IMR-90 (cell line): ENCODE measurements at regions not wholly inside any gene's neighbourhood (a gene's known extent, or its start where the extent isn't known, plus 50 kb on each side); places are given as distances from the start of the nearest gene placed in this dataset.

Source experiments
- ATAC-seq: fragments of 200-7000 bp; cut with Tn5 transposase; 2 replicates; pipeline ENCODE4 v1.9.1; 2020; ENCODE audit warnings: low read depth, mild to moderate bottlenecking, moderate library complexity
- BruUV-seq: library from RNA; stranded (reverse); fragments of 400-500 nt; replicated peaks from 2 replicates; lab custom pipeline; 2021; lab: Mats Ljungman, UMichigan
- CTCF ChIA-PET: fragments of 300-600 bp; formaldehyde crosslinking; extraction: SDS; loops from one replicate; lab custom pipeline; 2021; ENCODE audit warnings: antibody characterized with exemption; lab: Yijun Ruan, JAX
- POLR2A ChIA-PET: fragments of 300-600 bp; sonication (Branson Sonifier 250); formaldehyde crosslinking; loops from one replicate; lab custom pipeline; 2022; ENCODE audit warnings: antibody characterized with exemption; ENCODE audit not compliant: unreplicated experiment; lab: Charles Lee
- DNase-seq: peaks from one replicate; pipeline ENCODE4 v3.0.0; 2013
- H2AFZ ChIP-seq: replicated peaks from 2 replicates; pipeline ENCODE3; 2013; ENCODE audit warnings: low read length, mild to moderate bottlenecking; ENCODE audit not compliant: poor library complexity
- H2AK5ac ChIP-seq: 2 replicates; pipeline ENCODE4 v1.6.1; 2013; ENCODE audit warnings: low read depth, low read length, inconsistent platforms
- H2AK9ac ChIP-seq: replicated peaks from 2 replicates; pipeline ENCODE3; 2013; ENCODE audit warnings: mild to moderate bottlenecking, low read depth, low read length, moderate library complexity; ENCODE audit not compliant: poor library complexity
- H2BK120ac ChIP-seq: 2 replicates; pipeline ENCODE4 v1.6.1; 2013; ENCODE audit warnings: low read depth, low read length, inconsistent platforms
- H2BK15ac ChIP-seq: 3 replicates; pipeline ENCODE4 v1.6.1; 2013; ENCODE audit warnings: low read depth, low read length, inconsistent platforms
- H2BK20ac ChIP-seq: 2 replicates; pipeline ENCODE4 v1.6.1; 2013; ENCODE audit warnings: low read depth, mild to moderate bottlenecking, inconsistent platforms, low read length, moderate library complexity
- H2BK5ac ChIP-seq: 2 replicates; pipeline ENCODE4 v1.6.1; 2013; ENCODE audit warnings: mild to moderate bottlenecking, low read depth, low read length, inconsistent platforms; ENCODE audit not compliant: poor library complexity, severe bottlenecking
- H3K14ac ChIP-seq: replicated peaks from 2 replicates; pipeline ENCODE4 v1.6.1; 2013; ENCODE audit warnings: low read depth, low read length, inconsistent platforms
- H3K18ac ChIP-seq: 2 replicates; pipeline ENCODE4 v1.6.1; 2013; ENCODE audit warnings: low read depth, low read length, control low read depth
- H3K23ac ChIP-seq: 2 replicates; pipeline ENCODE4 v1.6.1; 2013; ENCODE audit warnings: low read depth, low read length, inconsistent platforms
- H3K27ac ChIP-seq: 2 replicates; pipeline ENCODE4 v1.5.1; 2013; ENCODE audit warnings: mild to moderate bottlenecking, control low read depth, low read length; ENCODE audit not compliant: insufficient read depth
- H3K27me3 ChIP-seq: 2 replicates; pipeline ENCODE4 v1.6.1; 2013; ENCODE audit warnings: low read length; ENCODE audit not compliant: control insufficient read depth, insufficient read depth
- H3K36me3 ChIP-seq: 2 replicates; pipeline ENCODE4 v1.6.1; 2013; ENCODE audit warnings: low read length, mixed read lengths; ENCODE audit not compliant: control insufficient read depth, insufficient read depth
- H3K4ac ChIP-seq: 2 replicates; pipeline ENCODE4 v1.6.1; 2013; ENCODE audit warnings: low read depth, low read length, inconsistent platforms
- H3K4me1 ChIP-seq: 2 replicates; pipeline ENCODE4 v1.6.1; 2013; ENCODE audit warnings: low read length, mixed read lengths; ENCODE audit not compliant: control insufficient read depth, insufficient read depth
- H3K4me2 ChIP-seq: 2 replicates; pipeline ENCODE4 v1.6.1; 2013; ENCODE audit warnings: low read depth, mild to moderate bottlenecking, control low read depth, low read length, moderate library complexity
- H3K4me3 ChIP-seq: 2 replicates; pipeline ENCODE4 v1.5.1; 2013; ENCODE audit warnings: low read depth, mild to moderate bottlenecking, control low read depth, low read length, moderate library complexity; ENCODE audit not compliant: insufficient read depth
- H3K56ac ChIP-seq: 2 replicates; pipeline ENCODE4 v1.6.1; 2013; ENCODE audit warnings: low read length, inconsistent platforms; ENCODE audit not compliant: insufficient read depth; ENCODE audit errors: extremely low read depth
- H3K79me1 ChIP-seq, 2 experiments: 2 replicates each; pipeline ENCODE4 v1.6.1; 2013; ENCODE audit warnings: low read length in 2 of 2, inconsistent platforms in 1 of 2, low read depth in 1 of 2
- H3K9ac ChIP-seq: 2 replicates; pipeline ENCODE4 v1.6.1; 2013; ENCODE audit warnings: low read depth, low read length, control low read depth
- H3K9me1 ChIP-seq: 2 replicates; pipeline ENCODE4 v1.6.1; 2013; ENCODE audit warnings: low read length, inconsistent platforms; ENCODE audit not compliant: insufficient read depth
- H3K9me3 ChIP-seq: 2 replicates; pipeline ENCODE4 v1.6.1; 2013; ENCODE audit warnings: low read length; ENCODE audit not compliant: control insufficient read depth, insufficient read depth
- H4K20me1 ChIP-seq: 2 replicates; pipeline ENCODE4 v1.6.1; 2013; ENCODE audit warnings: low read length, inconsistent platforms; ENCODE audit not compliant: insufficient read depth
- H4K5ac ChIP-seq: 2 replicates; pipeline ENCODE4 v1.6.1; 2013; ENCODE audit warnings: mild to moderate bottlenecking, low read depth, low read length, control low read depth
- H4K8ac ChIP-seq, 2 experiments: 2 replicates each; pipeline ENCODE4 v1.6.1; 2013; ENCODE audit warnings: low read depth in 2 of 2, low read length in 2 of 2, control low read depth in 1 of 2, inconsistent platforms in 1 of 2
- H4K91ac ChIP-seq: 2 replicates; pipeline ENCODE4 v1.6.1; 2013; ENCODE audit warnings: low read depth, low read length, inconsistent platforms; ENCODE audit not compliant: insufficient read depth
- BHLHE40 ChIP-seq: fragments of 150-350 bp; IDR thresholded peaks from 2 replicates; pipeline ENCODE4 v1.6.1; 2016; ENCODE audit warnings: mild to moderate bottlenecking, low read depth, low read length
- CEBPB ChIP-seq: IDR thresholded peaks from 2 replicates; pipeline ENCODE4 v1.6.1; 2012; ENCODE audit warnings: low read depth, low read length, improper control_type of control experiment
- CHD1 ChIP-seq: IDR thresholded peaks from 2 replicates; pipeline ENCODE4 v1.6.1; 2012; ENCODE audit warnings: low read depth, low read length, improper control_type of control experiment
- ELK1 ChIP-seq: fragments of 150-350 bp; IDR thresholded peaks from 2 replicates; pipeline ENCODE4 v1.6.1; 2016; ENCODE audit warnings: low read depth, mild to moderate bottlenecking, low read length, moderate library complexity, borderline replicate concordance
- FOS ChIP-seq: fragments of 150-350 bp; IDR thresholded peaks from 2 replicates; pipeline ENCODE4 v1.6.1; 2016; ENCODE audit warnings: low read depth, low read length
- MAFK ChIP-seq: IDR thresholded peaks from 2 replicates; pipeline ENCODE4 v1.6.1; 2012; ENCODE audit warnings: low read depth, low read length, improper control_type of control experiment
- MAZ ChIP-seq: IDR thresholded peaks from 2 replicates; pipeline ENCODE4 v1.6.1; 2012; ENCODE audit warnings: low read depth, mild to moderate bottlenecking, low read length, improper control_type of control experiment, moderate library complexity, borderline replicate concordance
- MXI1 ChIP-seq: IDR thresholded peaks from 2 replicates; pipeline ENCODE4 v1.6.1; 2012; ENCODE audit warnings: low read depth, mild to moderate bottlenecking, low read length, moderate library complexity, borderline replicate concordance
- NFE2L2 ChIP-seq: fragments of 150-350 bp; IDR thresholded peaks from 2 replicates; pipeline ENCODE4 v1.6.1; 2016; ENCODE audit warnings: low read depth, mild to moderate bottlenecking, low read length
- POLR2A ChIP-seq: IDR thresholded peaks from 2 replicates; pipeline ENCODE4 v1.6.1; 2012; ENCODE audit warnings: mild to moderate bottlenecking, low read depth, low read length
- RCOR1 ChIP-seq: IDR thresholded peaks from 2 replicates; pipeline ENCODE4 v1.6.1; 2012; ENCODE audit warnings: mild to moderate bottlenecking, low read length, improper control_type of control experiment; ENCODE audit not compliant: insufficient replicate concordance
- RFX5 ChIP-seq: IDR thresholded peaks from 2 replicates; pipeline ENCODE4 v1.8.0; 2012; ENCODE audit warnings: low read depth, mild to moderate bottlenecking, low read length, moderate library complexity
- SMC3 ChIP-seq: fragments of 150-350 bp; IDR thresholded peaks from 2 replicates; pipeline ENCODE4 v1.6.1; 2016; ENCODE audit warnings: low read depth, mild to moderate bottlenecking, antibody characterized with exemption, low read length, moderate library complexity
- WGBS, 2 experiments: methylation state at CpG; one replicate each; pipeline versions ENCODE4 v1.1.5 to v1.1.7; 2013; ENCODE audit warnings: missing lambda C conversion rate in 2 of 2; ENCODE audit not compliant: insufficient read length in 1 of 2; ENCODE audit errors: extremely low coverage in 2 of 2; 5-methylcytosine and 5-hydroxymethylcytosine counted together
- dilution Hi-C: fragments of 300-500 bp; cut with HindIII; formaldehyde crosslinking; loops from one replicate; pipeline ENCODE4 v1.14.3; 2018; ENCODE audit warnings: low sequenced_read_pairs; ENCODE audit not compliant: unreplicated experiment
- in situ Hi-C: fragments of 300-500 bp; cut with MboI; formaldehyde crosslinking; loops from 3 replicates; pipeline ENCODE4 v1.14.3; 2019; ENCODE audit warnings: low sequenced_read_pairs, inconsistent platforms, mixed read lengths
- intact Hi-C: fragments of 100-400 bp; cut with micrococcal nuclease; formaldehyde crosslinking; loops from 2 replicates; pipeline ENCODE4 v1.10.0; 2022
- TF ChIP-seq, protein P1 (sequence below): conservative IDR thresholded peaks from 2 replicates; pipeline ENCODE4 v1.5.1; 2012; ENCODE audit warnings: mild to moderate bottlenecking, low read depth, low read length, improper control_type of control experiment
- TF ChIP-seq, protein P2 (sequence below): fragments of 150-350 bp; IDR thresholded peaks from 2 replicates; pipeline ENCODE4 v1.6.1; 2017; ENCODE audit warnings: mild to moderate bottlenecking, antibody characterized with exemption, low read length, low read depth

- H3K9ac ChIP-seq, result no peak overlapping the region
- no peak overlapping the region for H3K27ac ChIP-seq
- DNase-seq (no peak), ATAC-seq (no peak)
- H2AK9ac ChIP-seq, result no peak overlapping the region
- ChIA-PET POLR2A (no interaction called here), CTCF (no interaction called here)
- H3K4me3 ChIP-seq, result no peak overlapping the region
- no peak overlapping the region for H2BK20ac ChIP-seq
- in situ Hi-C loops, result no loop called here
- H2AK5ac ChIP-seq, result no peak overlapping the region
- H3K9me3 ChIP-seq, result no peaks in the 10 kb centered on the region
- H3K4me2 ChIP-seq, result no peak overlapping the region
- intact Hi-C loops, result no loop called here
- H2AFZ ChIP-seq, result no peak overlapping the region
- H4K91ac ChIP-seq, result no peak overlapping the region
- H3K14ac ChIP-seq, result no peak overlapping the region
- no peak overlapping the region for H3K56ac ChIP-seq
- H3K4ac ChIP-seq, result no peak overlapping the region
- no peaks in the 10 kb centered on the region for H3K79me1 ChIP-seq
- dilution Hi-C loops, result no loop called here
- TF ChIP-seq POLR2A, result no peak
- TF ChIP-seq, protein P1, sequence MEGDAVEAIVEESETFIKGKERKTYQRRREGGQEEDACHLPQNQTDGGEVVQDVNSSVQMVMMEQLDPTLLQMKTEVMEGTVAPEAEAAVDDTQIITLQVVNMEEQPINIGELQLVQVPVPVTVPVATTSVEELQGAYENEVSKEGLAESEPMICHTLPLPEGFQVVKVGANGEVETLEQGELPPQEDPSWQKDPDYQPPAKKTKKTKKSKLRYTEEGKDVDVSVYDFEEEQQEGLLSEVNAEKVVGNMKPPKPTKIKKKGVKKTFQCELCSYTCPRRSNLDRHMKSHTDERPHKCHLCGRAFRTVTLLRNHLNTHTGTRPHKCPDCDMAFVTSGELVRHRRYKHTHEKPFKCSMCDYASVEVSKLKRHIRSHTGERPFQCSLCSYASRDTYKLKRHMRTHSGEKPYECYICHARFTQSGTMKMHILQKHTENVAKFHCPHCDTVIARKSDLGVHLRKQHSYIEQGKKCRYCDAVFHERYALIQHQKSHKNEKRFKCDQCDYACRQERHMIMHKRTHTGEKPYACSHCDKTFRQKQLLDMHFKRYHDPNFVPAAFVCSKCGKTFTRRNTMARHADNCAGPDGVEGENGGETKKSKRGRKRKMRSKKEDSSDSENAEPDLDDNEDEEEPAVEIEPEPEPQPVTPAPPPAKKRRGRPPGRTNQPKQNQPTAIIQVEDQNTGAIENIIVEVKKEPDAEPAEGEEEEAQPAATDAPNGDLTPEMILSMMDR, result no peak
- no peak for TF ChIP-seq RFX5
- TF ChIP-seq MAFK, result no peak
- no peak for TF ChIP-seq BHLHE40
- TF ChIP-seq CHD1, result no peak
- no peak for TF ChIP-seq ELK1
- no peak for TF ChIP-seq RCOR1
- no peak for TF ChIP-seq MXI1
- no peak for TF ChIP-seq NFE2L2
- no peak for TF ChIP-seq FOS
- no peak for TF ChIP-seq MAZ
- TF ChIP-seq, protein P2, sequence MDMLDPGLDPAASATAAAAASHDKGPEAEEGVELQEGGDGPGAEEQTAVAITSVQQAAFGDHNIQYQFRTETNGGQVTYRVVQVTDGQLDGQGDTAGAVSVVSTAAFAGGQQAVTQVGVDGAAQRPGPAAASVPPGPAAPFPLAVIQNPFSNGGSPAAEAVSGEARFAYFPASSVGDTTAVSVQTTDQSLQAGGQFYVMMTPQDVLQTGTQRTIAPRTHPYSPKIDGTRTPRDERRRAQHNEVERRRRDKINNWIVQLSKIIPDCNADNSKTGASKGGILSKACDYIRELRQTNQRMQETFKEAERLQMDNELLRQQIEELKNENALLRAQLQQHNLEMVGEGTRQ, result no peak
- no peak for TF ChIP-seq CEBPB
- TF ChIP-seq SMC3, result no peak
- no peak overlapping the region for H2BK15ac ChIP-seq
- no peak overlapping the region for H4K8ac ChIP-seq
- WGBS, 2 experiments, result no CpG with 5 or more reads among the region's 3 CpGs
- BruUV-seq, result no TSS peak
- no peaks in the 10 kb centered on the region for H3K27me3 ChIP-seq
- no peak overlapping the region for H3K18ac ChIP-seq
- no peak overlapping the region for H2BK120ac ChIP-seq
- no peak overlapping the region for H2BK5ac ChIP-seq
- no peaks in the 10 kb centered on the region for H3K9me1 ChIP-seq
- H3K23ac ChIP-seq, result no peak overlapping the region
- H3K36me3 ChIP-seq, result no peaks in the 10 kb centered on the region
- no peaks in the 10 kb centered on the region for H3K4me1 ChIP-seq
- no peaks in the 10 kb centered on the region for H4K20me1 ChIP-seq
- H4K5ac ChIP-seq, result no peak overlapping the region
These were observed 687.2 kb downstream of the RNF144A start for GRCh38 chr2:7604456-7604855.
